HAP-1 (cell line): ENCODE measurements at regions not wholly inside any gene's neighbourhood (a gene's known extent, or its start where the extent isn't known, plus 50 kb on each side); places are given as distances from the start of the nearest gene placed in this dataset.
A peak's percentile ranks its signal among the peaks of the same experiment; 100 is the strongest.

Experiments used
- DNase-seq, 2 experiments: peaks; one replicate each; pipeline ENCODE4 v3.0.0-alpha.2; 2016 to 2020; ENCODE audit warnings: low spot score in 2 of 2
- H3K27me3 ChIP-seq: fragments of 250-450 bp; sonication (Bioruptor Pico); 2 replicates; pipeline ENCODE4 v1.5.1; 2020; ENCODE audit warnings: low read depth, mild to moderate bottlenecking, moderate library complexity
- H3K36me3 ChIP-seq: fragments of 250-450 bp; sonication (Bioruptor Pico); replicated peaks from 2 replicates; pipeline ENCODE4 v1.5.1; 2020; ENCODE audit warnings: mild to moderate bottlenecking
- H3K4me1 ChIP-seq: fragments of 250-450 bp; sonication (Bioruptor Pico); 2 replicates; pipeline ENCODE4 v1.5.1; 2020; ENCODE audit warnings: mild to moderate bottlenecking
- H3K4me3 ChIP-seq: fragments of 250-450 bp; sonication (Bioruptor Pico); 2 replicates; pipeline ENCODE4 v1.5.1; 2020; ENCODE audit warnings: mild to moderate bottlenecking, moderate library complexity
- H3K9me3 ChIP-seq: fragments of 250-450 bp; sonication (Bioruptor Pico); 2 replicates; pipeline ENCODE4 v1.5.1; 2020; ENCODE audit warnings: mild to moderate bottlenecking, moderate library complexity
- in situ Hi-C: fragments of 300-500 bp; cut with MboI; formaldehyde crosslinking; loops from 3 replicates; pipeline ENCODE4 v1.14.3; 2020; ENCODE audit warnings: low sequenced_read_pairs, inconsistent platforms, mixed read lengths

DNA sequence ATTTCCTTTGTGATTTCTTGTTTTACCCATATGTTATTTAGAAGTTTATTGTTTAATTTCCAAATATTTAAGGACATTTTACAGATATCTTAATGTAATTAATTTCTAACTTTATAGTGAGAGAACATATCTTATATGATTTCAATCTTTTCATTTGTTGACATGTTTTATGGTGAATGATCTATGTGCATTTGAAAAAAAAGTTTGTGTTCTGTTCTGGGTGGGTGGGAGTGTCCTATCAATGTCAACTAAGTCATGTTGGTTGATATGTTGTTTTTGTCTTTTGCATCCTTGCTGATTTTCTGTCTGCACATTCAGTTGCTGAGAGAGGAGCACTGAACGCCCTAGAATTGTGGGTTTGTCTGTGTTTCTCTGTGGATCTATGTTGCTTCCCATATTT, 50.3 kb upstream of the CBFA2T3 start:
- H3K27me3 ChIP-seq: peaks cover 15% of the 10 kb centered on the region
- H3K9me3 ChIP-seq: peaks cover 4% of the 10 kb centered on the region
- in situ Hi-C loops: no loop called here
- no peak for DNase-seq
- H3K36me3 ChIP-seq: no peaks in the 10 kb centered on the region
- no peak overlapping the region for H3K4me3 ChIP-seq
- no peaks in the 10 kb centered on the region for H3K4me1 ChIP-seq

GRCh38 chr16:89031715-89032659, 55.0 kb upstream of the CBFA2T3 start:
- no peak for DNase-seq
- no peaks in the 10 kb centered on the region for H3K4me1 ChIP-seq
- peaks cover 4% of the 10 kb centered on the region; the same call in 1 of the 2 replicates for H3K9me3 ChIP-seq
- H3K27me3 ChIP-seq: peaks cover 19% of the 10 kb centered on the region
- H3K4me3 ChIP-seq: no peak overlapping the region
- H3K36me3 ChIP-seq: no peaks in the 10 kb centered on the region
- in situ Hi-C loops: no loop called here

DNA sequence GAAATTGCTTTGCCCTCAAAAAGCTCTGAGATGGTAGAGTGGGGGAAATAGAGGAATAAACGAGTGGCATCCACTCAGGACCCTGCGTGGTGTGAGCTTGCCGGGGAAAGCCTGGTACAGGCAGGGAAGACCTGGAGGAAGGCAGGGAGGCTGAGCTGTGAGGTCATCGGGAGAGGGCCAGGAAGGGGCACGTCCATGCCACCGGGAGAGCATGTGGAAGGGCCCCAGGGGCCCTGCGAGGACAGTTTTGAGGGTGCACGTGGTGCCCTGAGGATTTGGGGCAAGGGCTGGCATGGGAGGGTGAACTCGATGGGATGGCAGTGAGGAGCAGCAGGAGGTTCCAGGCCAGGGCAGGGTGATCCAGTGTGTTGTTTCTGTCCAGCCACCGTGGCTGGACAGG, 56.3 kb upstream of the CBFA2T3 start:
- Histone ChIP-seq H3K9me3 (peaks cover 4% of the 10 kb centered on the region; the same call in 1 of the 2 replicates), H3K4me1 (no peaks in the 10 kb centered on the region), H3K27me3 (peaks cover 21% of the 10 kb centered on the region), H3K36me3 (no peaks in the 10 kb centered on the region), H3K4me3 (no peak overlapping the region)
- DNase-seq: no peak
- in situ Hi-C loops: no loop called here

DNA sequence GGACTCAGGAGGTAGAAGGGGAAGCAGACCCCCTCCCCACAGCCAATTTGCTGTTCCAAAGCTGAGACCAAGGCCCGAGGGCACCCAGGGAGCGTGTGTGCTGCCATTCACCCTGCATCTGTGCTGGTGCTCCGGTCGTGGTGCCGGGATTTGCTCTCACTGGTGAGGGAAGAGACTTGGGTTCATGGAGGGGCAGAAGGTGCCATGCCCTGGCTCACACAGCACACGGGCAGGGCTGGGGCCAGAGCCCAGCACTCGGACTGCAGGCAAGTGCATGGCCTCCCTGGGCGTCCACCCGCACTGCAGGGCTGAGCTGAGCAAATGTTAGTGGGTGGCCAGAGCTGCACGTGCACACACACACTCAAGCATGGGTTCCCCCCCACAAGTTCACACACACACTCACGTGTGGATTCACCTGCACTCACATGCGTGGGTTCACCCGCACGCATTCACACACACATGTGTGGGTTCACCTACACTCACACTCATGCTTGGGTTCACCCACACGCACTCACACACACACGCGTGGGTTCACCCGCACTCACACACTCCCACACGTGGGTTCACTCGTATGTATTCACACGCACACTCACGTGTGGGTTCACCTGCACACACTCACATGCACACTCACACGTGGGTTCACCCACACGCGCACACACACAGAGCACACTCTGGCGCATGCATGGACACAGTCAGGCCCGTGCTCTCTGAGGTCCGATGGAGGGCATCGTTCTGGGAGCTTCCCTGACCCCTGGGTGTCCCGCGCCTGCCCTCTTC, 57.0 kb upstream of the CBFA2T3 start:
- H3K4me1 ChIP-seq: no peaks in the 10 kb centered on the region
- no peak overlapping the region for H3K4me3 ChIP-seq
- H3K27me3 ChIP-seq: peaks cover 21% of the 10 kb centered on the region
- H3K9me3 ChIP-seq: peaks cover 4% of the 10 kb centered on the region; the same call in 1 of the 2 replicates
- no peaks in the 10 kb centered on the region for H3K36me3 ChIP-seq
- in situ Hi-C loops: no loop called here
- DNase-seq: no peak

- in situ Hi-C loops: no loop called here
- no peak for DNase-seq
These were observed 57.6 kb upstream of the CBFA2T3 start for GRCh38 chr16:89034573-89034961.

GRCh38 chr16:89034971-89035668, 58.1 kb upstream of the CBFA2T3 start:
- Histone ChIP-seq H3K4me3 (no peak overlapping the region), H3K9me3 (peaks cover 4% of the 10 kb centered on the region; the same call in 1 of the 2 replicates), H3K36me3 (no peaks in the 10 kb centered on the region), H3K4me1 (no peaks in the 10 kb centered on the region), H3K27me3 (peaks cover 21% of the 10 kb centered on the region)
- in situ Hi-C loops: no loop called here
- DNase-seq: no peak

More at GRCh38 chr16:89034573-89034961, 57.6 kb upstream of the CBFA2T3 start:
- H3K36me3 ChIP-seq: no peaks in the 10 kb centered on the region
- peaks cover 21% of the 10 kb centered on the region for H3K27me3 ChIP-seq
- H3K4me3 ChIP-seq: no peak overlapping the region
- peaks cover 4% of the 10 kb centered on the region; the same call in 1 of the 2 replicates for H3K9me3 ChIP-seq
- no peaks in the 10 kb centered on the region for H3K4me1 ChIP-seq

- in situ Hi-C loops: no loop called here
- DNase-seq: no peak
- Histone ChIP-seq H3K4me3 (no peak overlapping the region), H3K9me3 (peaks cover 3% of the 10 kb centered on the region; the same call in 1 of the 2 replicates), H3K36me3 (no peaks in the 10 kb centered on the region), H3K27me3 (peaks cover 21% of the 10 kb centered on the region), H3K4me1 (no peaks in the 10 kb centered on the region)
These were observed 57.7 kb upstream of the ACSF3 start for GRCh38 chr16:89035669-89036570.

DNA sequence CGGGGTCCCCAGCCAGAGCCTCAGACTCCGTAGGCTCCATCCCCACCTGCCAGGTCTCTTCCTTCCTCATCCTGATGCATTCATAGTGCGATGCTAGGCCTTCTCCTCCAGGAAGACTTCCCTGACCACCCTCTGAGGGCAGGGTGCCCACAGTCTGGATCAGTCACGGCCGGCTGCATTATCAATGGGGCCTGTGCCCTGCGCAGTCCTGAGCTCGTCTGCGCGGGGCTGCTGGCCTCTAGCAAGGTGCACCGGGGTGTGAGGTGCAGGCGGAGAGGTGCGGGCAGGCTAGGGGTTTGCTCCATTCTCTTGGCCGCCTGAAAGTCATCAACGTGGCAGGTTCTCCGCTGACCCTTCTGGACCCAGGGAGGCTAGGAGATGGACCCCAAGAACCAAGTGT, 56.9 kb upstream of the ACSF3 start:
- in situ Hi-C loops: no loop called here
- Histone ChIP-seq H3K4me1 (no peaks in the 10 kb centered on the region), H3K9me3 (no peaks in the 10 kb centered on the region), H3K36me3 (no peaks in the 10 kb centered on the region), H3K27me3 (peaks cover 17% of the 10 kb centered on the region; the same call in 1 of the 2 replicates), H3K4me3 (no peak overlapping the region)
- no peak for DNase-seq

DNA sequence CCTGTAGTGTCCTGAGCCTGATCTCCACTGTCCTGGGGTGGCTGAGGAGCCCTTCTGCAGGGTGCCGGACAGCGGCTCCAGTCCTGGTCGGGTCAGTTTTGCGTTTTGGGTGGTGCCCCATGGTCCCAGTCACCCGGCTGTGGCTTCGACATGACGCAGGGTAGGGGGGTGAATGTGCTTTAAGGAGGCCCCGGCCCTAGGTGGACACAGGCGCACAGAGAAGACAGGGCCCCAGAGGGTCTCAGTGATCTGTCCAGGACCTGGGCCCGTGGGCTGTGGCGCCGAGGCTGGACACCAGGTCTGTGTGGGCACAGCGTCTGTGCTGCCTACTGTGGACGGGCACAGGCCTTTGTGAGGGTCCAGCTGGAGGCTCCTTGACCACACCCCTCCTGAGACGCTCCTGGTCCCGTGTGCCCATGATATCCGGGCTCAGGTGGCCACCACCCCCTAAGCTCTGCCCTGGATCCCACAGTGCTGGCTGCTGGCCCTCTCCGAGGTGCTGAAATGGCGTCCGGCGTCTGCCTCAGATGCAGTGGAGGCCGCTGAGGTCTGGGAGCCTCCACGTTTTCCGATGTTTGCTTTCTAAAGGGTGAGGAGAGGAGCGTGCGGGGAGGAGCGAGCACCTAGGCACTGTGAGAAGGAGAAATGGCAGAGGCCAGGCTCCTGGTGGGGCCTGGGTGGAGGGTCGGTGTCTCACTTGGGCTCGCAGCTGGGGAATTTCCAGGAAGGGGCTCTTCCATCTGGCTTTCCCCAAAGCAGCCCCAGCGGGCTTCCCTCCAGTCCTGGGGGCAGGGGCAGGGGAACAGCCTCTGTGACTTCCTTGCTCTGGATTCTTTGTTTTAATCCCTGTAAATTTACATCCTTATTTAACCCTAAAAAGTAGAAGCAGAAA, 56.1 kb upstream of the ACSF3 start:
- no peaks in the 10 kb centered on the region for H3K9me3 ChIP-seq
- no peak overlapping the region for H3K4me3 ChIP-seq
- H3K4me1 ChIP-seq: no peaks in the 10 kb centered on the region
- in situ Hi-C loops: no loop called here
- H3K36me3 ChIP-seq: no peaks in the 10 kb centered on the region
- peaks cover 13% of the 10 kb centered on the region; the same call in 1 of the 2 replicates for H3K27me3 ChIP-seq
- peak in 1 of 2 experiments; percentile 62 for DNase-seq

DNA sequence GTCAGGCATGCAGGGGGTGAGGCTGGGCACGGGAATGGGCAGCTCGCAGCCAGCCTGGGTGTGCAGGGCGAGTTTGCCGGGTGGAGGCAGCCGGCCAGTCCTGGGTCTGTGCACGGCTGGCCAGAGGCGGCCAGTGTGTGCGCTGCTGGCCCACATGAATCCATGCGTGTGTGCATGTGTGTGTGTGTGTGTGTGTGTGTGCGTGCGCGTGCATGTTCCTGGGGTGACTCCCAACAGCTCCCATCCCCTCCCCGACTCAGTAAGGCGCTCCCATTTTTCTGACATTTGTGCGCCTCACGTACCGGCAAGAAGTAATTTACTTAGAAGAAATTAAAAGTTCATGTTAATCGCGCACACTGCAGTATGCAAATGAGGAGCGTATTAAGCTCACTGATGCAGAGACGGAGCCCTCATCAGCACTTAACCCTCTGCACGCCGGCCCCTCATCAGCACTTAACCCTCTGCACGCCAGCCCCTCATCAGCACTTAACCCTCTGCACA, 55.4 kb upstream of the ACSF3 start:
- peaks cover 11% of the 10 kb centered on the region; the same call in 1 of the 2 replicates for H3K27me3 ChIP-seq
- no peak overlapping the region for H3K4me3 ChIP-seq
- DNase-seq: no peak
- H3K9me3 ChIP-seq: no peaks in the 10 kb centered on the region
- in situ Hi-C loops: no loop called here
- no peaks in the 10 kb centered on the region for H3K36me3 ChIP-seq
- H3K4me1 ChIP-seq: no peaks in the 10 kb centered on the region

GRCh38 chr16:89038811-89039735, 54.6 kb upstream of the ACSF3 start:
- peaks cover 11% of the 10 kb centered on the region; the same call in 1 of the 2 replicates for H3K27me3 ChIP-seq
- no peaks in the 10 kb centered on the region for H3K4me1 ChIP-seq
- H3K4me3 ChIP-seq: no peak overlapping the region
- no peak for DNase-seq
- in situ Hi-C loops: no loop called here
- H3K36me3 ChIP-seq: no peaks in the 10 kb centered on the region
- no peaks in the 10 kb centered on the region for H3K9me3 ChIP-seq
